Panc1 (cell line): ENCODE measurements at regions not wholly inside any gene's neighbourhood (a gene's known extent, or its start where the extent isn't known, plus 50 kb on each side); places are given as distances from the start of the nearest gene placed in this dataset.

Source experiments
- ATAC-seq: fragments of 200-7000 bp; cut with Tn5 transposase; 2 replicates; pipeline ENCODE4 v1.9.1; 2020; ENCODE audit warnings: mild to moderate bottlenecking, moderate library complexity
- BruUV-seq: library from RNA; stranded (reverse); fragments of 400-500 nt; replicated peaks from 2 replicates; lab custom pipeline; 2021; lab: Mats Ljungman, UMichigan
- CTCF ChIA-PET: fragments of 300-600 bp; sonication (Branson Sonifier 250); formaldehyde crosslinking; loops from one replicate; lab custom pipeline; 2022; ENCODE audit warnings: antibody characterized with exemption; lab: Charles Lee
- POLR2A ChIA-PET: fragments of 300-600 bp; sonication (Branson Sonifier 250); formaldehyde crosslinking; loops from one replicate; lab custom pipeline; 2022; ENCODE audit warnings: antibody characterized with exemption; lab: Charles Lee
- DNase-seq: peaks from one replicate; pipeline ENCODE4 v3.0.0-alpha.2; 2010; ENCODE audit warnings: low read depth, low spot score
- H3K27ac ChIP-seq: 2 replicates; pipeline ENCODE4 v1.5.1; 2011; ENCODE audit warnings: mild to moderate bottlenecking, low read length, inconsistent platforms
- H3K27me3 ChIP-seq: fragments of 200-500 bp; sonication (Bioruptor generic); 2 replicates; pipeline ENCODE4 v1.6.0; 2014; ENCODE audit warnings: low read length, inconsistent platforms; ENCODE audit not compliant: control insufficient read depth, insufficient read depth
- H3K36me3 ChIP-seq: fragments of 200-500 bp; sonication (Bioruptor generic); 2 replicates; pipeline ENCODE4 v1.5.1; 2014; ENCODE audit warnings: inconsistent platforms, mild to moderate bottlenecking, low read length, moderate library complexity; ENCODE audit not compliant: control insufficient read depth, insufficient read depth
- H3K4me1 ChIP-seq: 2 replicates; pipeline ENCODE4 v1.5.1; 2011; ENCODE audit warnings: inconsistent platforms, mild to moderate bottlenecking, low read length, moderate library complexity; ENCODE audit not compliant: control insufficient read depth, insufficient read depth
- H3K4me3 ChIP-seq, 2 experiments: 2 replicates each; pipeline ENCODE4 v1.5.1; 2011 to 2012; ENCODE audit warnings: low read depth in 2 of 2, low read length in 2 of 2, mild to moderate bottlenecking in 2 of 2, inconsistent platforms in 1 of 2, moderate library complexity in 1 of 2
- H3K9me3 ChIP-seq: fragments of 200-500 bp; sonication (Bioruptor generic); 2 replicates; pipeline ENCODE4 v1.5.1; 2014; ENCODE audit warnings: low read depth, mild to moderate bottlenecking, inconsistent platforms, low read length, moderate library complexity; ENCODE audit not compliant: control insufficient read depth, insufficient read depth
- POLR2AphosphoS5 ChIP-seq: IDR thresholded peaks from 2 replicates; pipeline ENCODE4 v1.6.1; 2012; ENCODE audit warnings: mild to moderate bottlenecking, low read depth, low read length, moderate library complexity
- REST ChIP-seq, 2 experiments: IDR thresholded peaks; 2 replicates each; pipeline ENCODE4 v1.6.1; 2011 to 2012; ENCODE audit warnings: low read depth in 2 of 2, control low read depth in 1 of 2, low read length in 1 of 2, mild to moderate bottlenecking in 1 of 2, moderate library complexity in 1 of 2; ENCODE audit not compliant: insufficient read depth in 1 of 2
- SIN3A ChIP-seq: IDR thresholded peaks from 2 replicates; pipeline ENCODE4 v1.6.1; 2012; ENCODE audit warnings: low read depth, mild to moderate bottlenecking, low read length, moderate library complexity, borderline replicate concordance; ENCODE audit not compliant: insufficient read depth
- TCF7L2 ChIP-seq: IDR thresholded peaks from 2 replicates; pipeline ENCODE4 v1.6.1; 2011; ENCODE audit warnings: mild to moderate bottlenecking, low read depth, low read length, inconsistent platforms
- in situ Hi-C: cut with HindIII; loops from 2 replicates; pipeline ENCODE4 v1.10.0; 2016; ENCODE audit warnings: low sequenced_read_pairs, low pct_unique_long_range_greater_than_20kb
- intact Hi-C: fragments of 100-400 bp; cut with micrococcal nuclease; formaldehyde crosslinking; loops from one replicate; pipeline ENCODE4 v1.10.0; 2022; ENCODE audit not compliant: unreplicated experiment
- TF ChIP-seq, protein P1 (sequence below): fragments of 450-650 bp; IDR thresholded peaks from 2 replicates; pipeline ENCODE4 v1.5.1; 2017; ENCODE audit warnings: mild to moderate bottlenecking

- no peaks in the 10 kb centered on the region for H3K9me3 ChIP-seq
- in situ Hi-C loops, result no loop called here
- H3K4me3 ChIP-seq, result no peak overlapping the region
- ATAC-seq (no peak), DNase-seq (no peak)
- POLR2A ChIA-PET, result no interaction called here
- H3K27me3 ChIP-seq, result no peaks in the 10 kb centered on the region
- H3K36me3 ChIP-seq, result no peaks in the 10 kb centered on the region
- intact Hi-C loops, result no loop called here
- TF ChIP-seq, protein P1, sequence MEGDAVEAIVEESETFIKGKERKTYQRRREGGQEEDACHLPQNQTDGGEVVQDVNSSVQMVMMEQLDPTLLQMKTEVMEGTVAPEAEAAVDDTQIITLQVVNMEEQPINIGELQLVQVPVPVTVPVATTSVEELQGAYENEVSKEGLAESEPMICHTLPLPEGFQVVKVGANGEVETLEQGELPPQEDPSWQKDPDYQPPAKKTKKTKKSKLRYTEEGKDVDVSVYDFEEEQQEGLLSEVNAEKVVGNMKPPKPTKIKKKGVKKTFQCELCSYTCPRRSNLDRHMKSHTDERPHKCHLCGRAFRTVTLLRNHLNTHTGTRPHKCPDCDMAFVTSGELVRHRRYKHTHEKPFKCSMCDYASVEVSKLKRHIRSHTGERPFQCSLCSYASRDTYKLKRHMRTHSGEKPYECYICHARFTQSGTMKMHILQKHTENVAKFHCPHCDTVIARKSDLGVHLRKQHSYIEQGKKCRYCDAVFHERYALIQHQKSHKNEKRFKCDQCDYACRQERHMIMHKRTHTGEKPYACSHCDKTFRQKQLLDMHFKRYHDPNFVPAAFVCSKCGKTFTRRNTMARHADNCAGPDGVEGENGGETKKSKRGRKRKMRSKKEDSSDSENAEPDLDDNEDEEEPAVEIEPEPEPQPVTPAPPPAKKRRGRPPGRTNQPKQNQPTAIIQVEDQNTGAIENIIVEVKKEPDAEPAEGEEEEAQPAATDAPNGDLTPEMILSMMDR, result no peak
- no peaks in the 10 kb centered on the region for H3K4me1 ChIP-seq
- no peak overlapping the region for H3K27ac ChIP-seq
- no TSS peak for BruUV-seq
- CTCF ChIA-PET, result no interaction called here
Observed at GRCh38 chr4:112966701-112967488, 82.6 kb upstream of the ANK2 start.

DNA sequence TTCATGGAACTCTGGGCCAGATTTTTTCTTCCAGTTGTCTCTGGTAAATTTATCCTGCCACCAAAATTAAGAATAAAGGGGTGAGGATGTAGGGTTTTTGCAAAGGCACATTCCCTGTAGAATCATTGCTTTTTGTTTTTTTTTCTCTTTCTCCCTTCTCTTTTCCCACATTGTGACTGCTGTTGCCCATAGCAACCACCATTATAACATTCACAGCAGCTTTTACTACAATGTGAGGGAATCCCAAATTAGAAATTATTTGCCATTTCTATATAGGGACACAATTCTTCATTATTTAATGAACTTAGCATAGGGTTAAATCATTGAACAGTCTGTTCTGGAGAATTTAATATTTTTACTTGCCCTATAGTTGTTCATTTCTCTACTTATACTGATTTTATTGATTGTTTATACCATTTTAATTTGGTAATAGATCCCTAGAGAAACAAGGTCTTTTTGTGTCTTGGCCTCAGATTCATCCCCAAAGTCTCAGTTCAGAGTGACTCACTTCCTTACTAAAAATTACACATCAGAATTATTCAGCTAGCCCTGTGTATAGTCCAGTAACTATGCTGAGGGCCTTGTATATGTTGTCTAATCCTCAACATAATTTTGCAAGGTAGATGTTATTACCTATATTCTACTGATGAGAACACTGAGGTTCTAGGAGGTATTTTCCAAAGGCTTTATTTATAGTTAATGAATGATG, 80.8 kb upstream of the ANK2 start:
- Histone ChIP-seq H3K27ac (no peak overlapping the region), H3K36me3 (no peaks in the 10 kb centered on the region), H3K4me1 (no peaks in the 10 kb centered on the region), H3K9me3 (no peaks in the 10 kb centered on the region), H3K4me3 (no peak overlapping the region), H3K27me3 (no peaks in the 10 kb centered on the region)
- POLR2A ChIA-PET, result no interaction called here
- CTCF ChIA-PET, result no interaction called here
- intact Hi-C loops, result no loop called here
- TF ChIP-seq POLR2AphosphoS5, result no peak
- no peak for TF ChIP-seq REST (IDR thresholded peaks at IDR 0.05; ENCODE audit: insufficient read depth in 1 of 2, low read depth in 2 of 2, low read length in 1 of 2)
- no peak for TF ChIP-seq SIN3A
- no peak for TF ChIP-seq TCF7L2
- TF ChIP-seq, protein P1, result no peak
- in situ Hi-C loops, result no loop called here
- no TSS peak for BruUV-seq
- DNase-seq, result no peak
- ATAC-seq, result no peak
